ENCODE measurements at regions not wholly inside any gene's neighbourhood (a gene's known extent, or its start where the extent isn't known, plus 50 kb on each side); places are given as distances from the start of the nearest gene placed in this dataset.
A peak's percentile ranks its signal among the peaks of the same experiment; 100 is the strongest.

DNA sequence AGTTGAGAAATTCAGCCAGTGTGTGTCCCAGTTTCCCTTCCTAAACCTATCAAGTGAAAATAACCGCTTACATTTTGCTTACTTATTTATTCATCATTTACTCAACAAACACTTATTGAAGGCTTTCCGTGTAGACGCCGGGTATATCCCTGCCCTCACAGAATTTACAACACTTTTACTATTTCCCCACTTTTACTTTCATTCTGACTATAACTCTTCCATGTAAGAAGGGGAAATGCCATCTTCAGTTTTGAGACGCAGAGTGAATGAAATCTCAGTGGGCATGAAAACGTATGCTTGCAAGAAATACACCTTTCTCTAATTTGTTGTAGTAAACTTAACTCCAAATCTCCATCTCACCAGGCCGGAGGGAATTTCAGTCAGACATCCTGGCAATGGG lies 251.0 kb upstream of the CHAC2 start:
- no peak overlapping the region for H2AK5ac ChIP-seq (ENCODE audit: low read length)

DNA sequence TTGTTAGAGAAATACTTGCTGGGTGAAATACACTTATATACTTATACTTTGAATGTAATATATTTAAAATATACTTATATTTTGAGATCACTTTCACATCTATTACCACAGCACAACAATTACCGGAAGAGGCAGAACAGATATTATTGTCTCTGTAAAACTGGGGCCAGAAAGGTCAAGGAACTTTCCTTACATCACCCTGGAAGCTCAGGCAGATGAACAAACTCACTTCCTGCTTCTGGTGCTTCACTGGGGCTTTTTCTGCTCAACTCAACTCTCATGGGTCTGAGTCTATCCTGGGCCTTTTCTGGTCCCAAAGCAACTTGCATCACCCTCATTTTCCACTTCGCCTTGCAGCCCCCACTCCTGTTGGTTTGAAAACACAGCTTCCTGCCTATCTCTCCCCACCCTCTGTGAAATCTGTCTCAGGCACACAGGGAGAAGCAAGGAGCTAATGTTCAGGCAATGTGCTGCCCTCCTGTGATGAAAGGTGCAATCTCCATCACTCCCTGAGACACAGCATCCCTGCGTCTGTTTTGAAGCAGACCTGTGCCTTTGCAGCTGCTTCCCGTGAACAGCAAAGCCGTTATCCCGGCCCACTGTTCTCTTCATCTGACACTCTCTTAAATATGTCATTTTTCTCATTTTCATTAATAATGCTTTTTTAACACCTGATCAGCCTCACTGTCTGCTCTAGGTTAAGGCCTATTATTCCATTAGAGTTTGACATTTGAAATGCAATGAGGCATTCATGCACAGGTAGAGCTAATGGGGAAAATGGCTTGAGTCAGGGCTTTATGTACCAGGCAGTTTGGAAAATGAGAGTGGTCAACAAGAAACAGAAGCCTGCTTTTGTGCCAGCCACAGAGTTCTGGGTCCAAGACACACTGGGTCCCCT lies 251.9 kb upstream of the CHAC2 start:
- Histone ChIP-seq H3K9me3 (ENCODE audit: insufficient read depth, low read depth, low read length) (no peaks in the 10 kb centered on the region), H3K4ac (ENCODE audit: low read depth, low read length) (no peak overlapping the region), H4K8ac (ENCODE audit: low read depth, low read length) (no peak overlapping the region), H3K27ac (ENCODE audit: low read depth, low read length) (no peak overlapping the region), H2BK5ac (ENCODE audit: low read depth, low read length, poor library complexity) (no peak overlapping the region), H2AFZ (ENCODE audit: insufficient read depth, low read length, poor library complexity) (no peak overlapping the region), H2AK5ac (ENCODE audit: low read length) (no peak overlapping the region), H3K4me3 (ENCODE audit: low read depth, low read length) (no peak overlapping the region), H4K12ac (ENCODE audit: low read depth, low read length) (no peak overlapping the region), H3K4me2 (ENCODE audit: low read length) (no peak overlapping the region), H3K9ac (ENCODE audit: low read length) (no peak overlapping the region), H3K4me1 (ENCODE audit: control insufficient read depth in 1 of 2, insufficient read depth in 2 of 2, low read length in 2 of 2) (no peaks in the 10 kb centered on the region), H3K79me1 (ENCODE audit: low read length) (no peaks in the 10 kb centered on the region), H4K91ac (ENCODE audit: low read depth, low read length) (no peak overlapping the region), H3K27me3 (ENCODE audit: insufficient read depth, low read length) (no peaks in the 10 kb centered on the region), H3K23ac (ENCODE audit: low read length) (no peak overlapping the region), H2BK12ac (ENCODE audit: low read length) (no peak overlapping the region), H2BK120ac (ENCODE audit: insufficient read depth, low read length, poor library complexity) (no peak overlapping the region), H3K18ac (ENCODE audit: low read length) (no peak overlapping the region), H3K14ac (ENCODE audit: low read length) (no peak overlapping the region), H3K36me3 (ENCODE audit: control insufficient read depth in 1 of 2, insufficient read depth in 2 of 2, low read length in 2 of 2) (no peaks in the 10 kb centered on the region), H3K79me2 (ENCODE audit: control insufficient read depth, insufficient read depth, low read length, poor library complexity) (no peaks in the 10 kb centered on the region)
- no CpG with 5 or more reads among the region's 6 CpGs for WGBS (ENCODE audit: extremely low coverage, insufficient coverage, insufficient read length)
- peak in 1 of 2 donors; percentile 14 for DNase-seq

More for the DNA sequence above, 251.0 kb upstream of the CHAC2 start:
- no peak for DNase-seq
- Histone ChIP-seq H3K18ac (ENCODE audit: low read length) (no peak overlapping the region), H3K36me3 (ENCODE audit: control insufficient read depth in 1 of 2, insufficient read depth in 2 of 2, low read length in 2 of 2) (no peaks in the 10 kb centered on the region), H2AFZ (ENCODE audit: insufficient read depth, low read length, poor library complexity) (no peak overlapping the region), H3K4me2 (ENCODE audit: low read length) (no peak overlapping the region), H2BK120ac (ENCODE audit: insufficient read depth, low read length, poor library complexity) (no peak overlapping the region), H2BK12ac (ENCODE audit: low read length) (no peak overlapping the region), H4K8ac (ENCODE audit: low read depth, low read length) (no peak overlapping the region), H3K79me2 (ENCODE audit: control insufficient read depth, insufficient read depth, low read length, poor library complexity) (no peaks in the 10 kb centered on the region), H3K9me3 (ENCODE audit: insufficient read depth, low read depth, low read length) (no peaks in the 10 kb centered on the region), H3K27ac (ENCODE audit: low read depth, low read length) (no peak overlapping the region), H4K91ac (ENCODE audit: low read depth, low read length) (no peak overlapping the region), H3K27me3 (ENCODE audit: insufficient read depth, low read length) (no peaks in the 10 kb centered on the region), H3K79me1 (ENCODE audit: low read length) (no peaks in the 10 kb centered on the region), H4K12ac (ENCODE audit: low read depth, low read length) (no peak overlapping the region), H3K4me3 (ENCODE audit: low read depth, low read length) (no peak overlapping the region), H3K4ac (ENCODE audit: low read depth, low read length) (no peak overlapping the region), H3K14ac (ENCODE audit: low read length) (no peak overlapping the region), H3K4me1 (ENCODE audit: control insufficient read depth in 1 of 2, insufficient read depth in 2 of 2, low read length in 2 of 2) (no peaks in the 10 kb centered on the region), H3K23ac (ENCODE audit: low read length) (no peak overlapping the region), H3K9ac (ENCODE audit: low read length) (no peak overlapping the region), H2BK5ac (ENCODE audit: low read depth, low read length, poor library complexity) (no peak overlapping the region)
- WGBS (ENCODE audit: extremely low coverage, insufficient coverage, insufficient read length): no CpG with 5 or more reads among the region's 7 CpGs

DNA sequence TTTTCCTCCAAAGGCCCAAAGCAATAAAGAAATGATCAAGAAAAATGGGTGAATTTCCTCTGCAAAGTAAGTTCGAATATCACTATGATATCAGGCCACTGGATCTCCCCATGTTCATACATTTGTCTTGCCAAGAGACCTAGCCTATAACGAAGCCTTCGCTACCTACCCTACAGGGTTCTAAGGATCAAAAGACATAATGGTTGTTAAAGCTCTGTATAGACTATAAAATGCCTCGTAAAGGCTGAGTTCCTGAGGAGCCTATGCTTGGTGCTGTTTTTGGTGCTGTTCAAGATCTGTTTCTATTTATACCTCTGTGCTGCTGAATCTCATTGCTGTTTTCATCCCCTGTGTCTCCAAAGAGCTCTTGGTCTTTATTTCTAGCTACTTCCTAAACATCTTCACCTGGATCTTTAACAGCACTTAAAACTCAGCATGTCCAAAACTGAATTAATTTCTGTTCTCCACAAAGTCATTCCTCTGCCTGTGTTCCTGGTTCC lies 254.4 kb upstream of the CHAC2 start:
- Histone ChIP-seq H4K12ac (ENCODE audit: low read depth, low read length) (no peak overlapping the region), H3K27me3 (ENCODE audit: insufficient read depth, low read length) (no peaks in the 10 kb centered on the region), H4K8ac (ENCODE audit: low read depth, low read length) (no peak overlapping the region)

DNA sequence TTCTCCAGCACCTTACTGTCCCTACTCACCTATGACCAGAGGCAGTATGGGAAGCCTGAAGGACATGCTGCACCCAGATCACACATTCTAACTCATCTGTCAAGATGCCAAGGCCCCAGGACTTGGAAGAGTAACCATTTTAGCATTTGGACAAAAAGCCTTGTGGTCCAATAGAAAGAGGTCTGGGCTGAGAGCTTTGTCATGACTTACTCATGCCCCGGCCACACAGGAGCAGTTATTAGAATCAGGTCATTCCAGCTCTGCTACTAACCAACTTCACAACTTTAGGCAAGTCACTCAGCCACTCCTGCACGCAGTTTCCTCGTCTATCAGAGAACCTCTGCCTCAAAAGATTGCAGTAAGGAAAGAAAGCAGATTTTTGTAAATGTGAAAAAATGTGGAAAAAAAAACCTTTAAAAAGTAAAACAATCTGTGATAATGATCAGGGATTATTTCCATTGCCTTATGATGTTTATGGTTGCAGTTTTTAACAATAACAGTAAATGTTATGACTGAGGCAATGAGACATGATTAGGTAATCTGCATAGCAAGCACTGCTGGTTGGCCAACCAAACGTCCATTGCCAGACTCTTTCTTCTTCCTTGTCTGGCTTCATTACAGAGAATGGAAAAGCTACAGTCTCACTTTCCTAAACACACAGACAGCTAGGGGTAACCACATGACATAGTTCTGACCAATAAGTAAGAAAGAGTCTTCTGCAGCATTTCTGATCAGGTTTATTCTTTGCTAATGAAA lies 255.4 kb upstream of the CHAC2 start:
- H4K8ac ChIP-seq (ENCODE audit: low read depth, low read length): no peak overlapping the region

More for the DNA sequence above, 254.4 kb upstream of the CHAC2 start:
- Histone ChIP-seq H2BK120ac (ENCODE audit: insufficient read depth, low read length, poor library complexity) (no peak overlapping the region), H4K91ac (ENCODE audit: low read depth, low read length) (no peak overlapping the region), H3K36me3 (ENCODE audit: control insufficient read depth in 1 of 2, insufficient read depth in 2 of 2, low read length in 2 of 2) (no peaks in the 10 kb centered on the region), H3K9me3 (ENCODE audit: insufficient read depth, low read depth, low read length) (no peaks in the 10 kb centered on the region), H3K4me2 (ENCODE audit: low read length) (no peak overlapping the region), H3K14ac (ENCODE audit: low read length) (no peak overlapping the region), H3K4me1 (ENCODE audit: control insufficient read depth in 1 of 2, insufficient read depth in 2 of 2, low read length in 2 of 2) (no peaks in the 10 kb centered on the region), H3K79me2 (ENCODE audit: control insufficient read depth, insufficient read depth, low read length, poor library complexity) (no peaks in the 10 kb centered on the region), H3K9ac (ENCODE audit: low read length) (no peak overlapping the region), H3K4ac (ENCODE audit: low read depth, low read length) (no peak overlapping the region), H2AK5ac (ENCODE audit: low read length) (no peak overlapping the region), H3K79me1 (ENCODE audit: low read length) (no peaks in the 10 kb centered on the region), H2AFZ (ENCODE audit: insufficient read depth, low read length, poor library complexity) (no peak overlapping the region), H2BK12ac (ENCODE audit: low read length) (no peak overlapping the region), H2BK5ac (ENCODE audit: low read depth, low read length, poor library complexity) (no peak overlapping the region), H3K23ac (ENCODE audit: low read length) (no peak overlapping the region), H3K27ac (ENCODE audit: low read depth, low read length) (no peak overlapping the region), H3K4me3 (ENCODE audit: low read depth, low read length) (no peak overlapping the region), H3K18ac (ENCODE audit: low read length) (no peak overlapping the region)
- DNase-seq: no peak
- WGBS (ENCODE audit: extremely low coverage, insufficient coverage, insufficient read length): no CpG with 5 or more reads among the region's 4 CpGs

More for the DNA sequence above, 255.4 kb upstream of the CHAC2 start:
- peak; percentile 76 to 85 for DNase-seq
- no peak overlapping the region for H3K14ac ChIP-seq (ENCODE audit: low read length)
- no peak overlapping the region for H3K27ac ChIP-seq (ENCODE audit: low read depth, low read length)
- H3K9ac ChIP-seq (ENCODE audit: low read length): no peak overlapping the region
- no peak overlapping the region for H3K18ac ChIP-seq (ENCODE audit: low read length)
- H3K23ac ChIP-seq (ENCODE audit: low read length): no peak overlapping the region
- no peak overlapping the region for H4K12ac ChIP-seq (ENCODE audit: low read depth, low read length)
- no peak overlapping the region for H2BK120ac ChIP-seq (ENCODE audit: insufficient read depth, low read length, poor library complexity)
- H2BK12ac ChIP-seq (ENCODE audit: low read length): no peak overlapping the region
- H3K4me3 ChIP-seq (ENCODE audit: low read depth, low read length): no peak overlapping the region
- no peak overlapping the region for H4K91ac ChIP-seq (ENCODE audit: low read depth, low read length)
- H2BK5ac ChIP-seq (ENCODE audit: low read depth, low read length, poor library complexity): no peak overlapping the region
- no peaks in the 10 kb centered on the region for H3K4me1 ChIP-seq (ENCODE audit: control insufficient read depth in 1 of 2, insufficient read depth in 2 of 2, low read length in 2 of 2)
- WGBS (ENCODE audit: extremely low coverage, insufficient coverage, insufficient read length): no CpG with 5 or more reads among the region's 4 CpGs
- H2AK5ac ChIP-seq (ENCODE audit: low read length): no peak overlapping the region
- no peak overlapping the region for H2AFZ ChIP-seq (ENCODE audit: insufficient read depth, low read length, poor library complexity)
- H3K79me2 ChIP-seq (ENCODE audit: control insufficient read depth, insufficient read depth, low read length, poor library complexity): no peaks in the 10 kb centered on the region
- no peak overlapping the region for H3K4me2 ChIP-seq (ENCODE audit: low read length)
- H3K9me3 ChIP-seq (ENCODE audit: insufficient read depth, low read depth, low read length): no peaks in the 10 kb centered on the region
- no peak overlapping the region for H3K4ac ChIP-seq (ENCODE audit: low read depth, low read length)
- H3K79me1 ChIP-seq (ENCODE audit: low read length): no peaks in the 10 kb centered on the region
- no peaks in the 10 kb centered on the region for H3K36me3 ChIP-seq (ENCODE audit: control insufficient read depth in 1 of 2, insufficient read depth in 2 of 2, low read length in 2 of 2)
- no peaks in the 10 kb centered on the region for H3K27me3 ChIP-seq (ENCODE audit: insufficient read depth, low read length)

Measured in trophoblast cell (in vitro differentiated cells and primary cell).